HEK293 (cell line): ENCODE measurements at regions not wholly inside any gene's neighbourhood (a gene's known extent, or its start where the extent isn't known, plus 50 kb on each side); places are given as distances from the start of the nearest gene placed in this dataset.

ENCODE experiments used
- CTCF ChIA-PET: fragments of 350-600 bp; formaldehyde crosslinking; extraction: SDS; loops from one replicate; lab custom pipeline; 2021; ENCODE audit warnings: antibody characterized with exemption; lab: Yijun Ruan, JAX
- POLR2A ChIA-PET: fragments of 300-600 bp; formaldehyde crosslinking; extraction: SDS; loops from one replicate; lab custom pipeline; 2020; ENCODE audit warnings: antibody characterized with exemption, inconsistent platforms; lab: Yijun Ruan, JAX
- H3K27ac ChIP-seq: fragments of 200-500 bp; sonication (Bioruptor generic); 2 replicates; pipeline ENCODE4 v1.5.1; 2014; ENCODE audit warnings: low read depth, low read length, control low read depth, inconsistent platforms; ENCODE audit errors: extremely low read depth
- H3K36me3 ChIP-seq, 2 experiments: fragments of 200-500 bp in 1 of 2; sonication (Bioruptor generic) in 1 of 2; 1 replicate in 1 of 2; 2 replicates in 1 of 2; pipeline ENCODE4 v1.5.1; 2014 to 2017; ENCODE audit warnings: inconsistent platforms in 2 of 2, low read length in 2 of 2; ENCODE audit not compliant: control insufficient read depth in 2 of 2, insufficient read depth in 1 of 2
- H3K4me1 ChIP-seq: fragments of 200-500 bp; sonication (Bioruptor generic); 2 replicates; pipeline ENCODE4 v1.5.1; 2014; ENCODE audit warnings: mild to moderate bottlenecking, low read length, inconsistent platforms; ENCODE audit not compliant: control insufficient read depth, insufficient read depth
- H3K4me3 ChIP-seq: 2 replicates; pipeline ENCODE4 v1.5.1; 2011; ENCODE audit warnings: low read depth, mild to moderate bottlenecking, control low read depth, low read length, moderate library complexity
- H3K9me3 ChIP-seq: fragments of 200-500 bp; sonication (Bioruptor generic); 2 replicates; pipeline ENCODE4 v1.5.1; 2014; ENCODE audit warnings: low read depth, low read length, inconsistent platforms; ENCODE audit not compliant: control insufficient read depth, insufficient read depth
- CTCF ChIP-seq: fragments of 450-650 bp; formaldehyde crosslinking; IDR thresholded peaks from 2 replicates; pipeline ENCODE4 v1.5.1; 2016; ENCODE audit warnings: missing biosample characterization, missing genetic modification characterization
- GLIS2 ChIP-seq: fragments of 450-650 bp; formaldehyde crosslinking; IDR thresholded peaks from 2 replicates; pipeline ENCODE4 v1.5.1; 2016; ENCODE audit warnings: missing biosample characterization, missing genetic modification characterization
- KLF1 ChIP-seq: fragments of 450-650 bp; formaldehyde crosslinking; IDR thresholded peaks from 2 replicates; pipeline ENCODE4 v1.5.1; 2016; ENCODE audit warnings: missing biosample characterization, missing genetic modification characterization
- MYNN ChIP-seq: fragments of 450-650 bp; formaldehyde crosslinking; IDR thresholded peaks from 2 replicates; pipeline ENCODE4 v1.5.1; 2016; ENCODE audit warnings: missing biosample characterization, missing genetic modification characterization, borderline replicate concordance
- SCRT2 ChIP-seq: fragments of 450-650 bp; formaldehyde crosslinking; IDR thresholded peaks from 2 replicates; pipeline ENCODE4 v1.5.1; 2016; ENCODE audit warnings: missing biosample characterization, missing genetic modification characterization
- SP7 ChIP-seq: fragments of 450-650 bp; formaldehyde crosslinking; IDR thresholded peaks from 2 replicates; pipeline ENCODE4 v1.5.1; 2016; ENCODE audit warnings: missing biosample characterization, missing genetic modification characterization
- TCF7L2 ChIP-seq: IDR thresholded peaks from 2 replicates; pipeline ENCODE4 v1.6.1; 2011; ENCODE audit warnings: low read depth, mild to moderate bottlenecking, inconsistent platforms, low read length, moderate library complexity, borderline replicate concordance
- ZBTB21 ChIP-seq: fragments of 450-650 bp; formaldehyde crosslinking; IDR thresholded peaks from 2 replicates; pipeline ENCODE4 v1.5.1; 2017; ENCODE audit warnings: missing biosample characterization, missing genetic modification characterization
- ZNF571 ChIP-seq: fragments of 450-650 bp; formaldehyde crosslinking; IDR thresholded peaks from 2 replicates; pipeline ENCODE4 v1.5.0; 2017; ENCODE audit warnings: missing biosample characterization, missing genetic modification characterization
- ZNF600 ChIP-seq: fragments of 450-650 bp; formaldehyde crosslinking; IDR thresholded peaks from 2 replicates; pipeline ENCODE4 v1.5.1; 2016; ENCODE audit warnings: missing biosample characterization, missing genetic modification characterization
- ZNF664 ChIP-seq: fragments of 450-650 bp; formaldehyde crosslinking; IDR thresholded peaks from 2 replicates; pipeline ENCODE4 v1.5.1; 2016; ENCODE audit warnings: missing biosample characterization, missing genetic modification characterization
- ZSCAN23 ChIP-seq: fragments of 450-650 bp; formaldehyde crosslinking; IDR thresholded peaks from 2 replicates; pipeline ENCODE4 v1.5.1; 2016; ENCODE audit warnings: missing biosample characterization, missing genetic modification characterization
- TF ChIP-seq, protein P1 (sequence below): fragments of 450-650 bp; formaldehyde crosslinking; IDR thresholded peaks from 2 replicates; pipeline ENCODE4 v1.5.1; 2017; ENCODE audit warnings: missing biosample characterization, missing genetic modification characterization
- TF ChIP-seq, protein P2 (sequence below): fragments of 450-650 bp; formaldehyde crosslinking; optimal IDR thresholded peaks from 2 replicates; pipeline ENCODE3; 2016; ENCODE audit warnings: missing biosample characterization, mild to moderate bottlenecking, missing genetic modification characterization
- TF ChIP-seq, protein P3 (sequence below): fragments of 450-650 bp; formaldehyde crosslinking; IDR thresholded peaks from 2 replicates; pipeline ENCODE4 v1.5.1; 2016; ENCODE audit warnings: missing biosample characterization, missing genetic modification characterization
- TF ChIP-seq, protein P4 (sequence below): fragments of 450-650 bp; formaldehyde crosslinking; IDR thresholded peaks from 2 replicates; pipeline ENCODE4 v1.5.1; 2016; ENCODE audit warnings: missing biosample characterization, missing genetic modification characterization

- TF ChIP-seq MYNN (tag by site-specific recombination), result no peak
These were observed 333.2 kb downstream of the SOX11 start (continued) for GRCh38 chr2:6025391-6025790.

DNA sequence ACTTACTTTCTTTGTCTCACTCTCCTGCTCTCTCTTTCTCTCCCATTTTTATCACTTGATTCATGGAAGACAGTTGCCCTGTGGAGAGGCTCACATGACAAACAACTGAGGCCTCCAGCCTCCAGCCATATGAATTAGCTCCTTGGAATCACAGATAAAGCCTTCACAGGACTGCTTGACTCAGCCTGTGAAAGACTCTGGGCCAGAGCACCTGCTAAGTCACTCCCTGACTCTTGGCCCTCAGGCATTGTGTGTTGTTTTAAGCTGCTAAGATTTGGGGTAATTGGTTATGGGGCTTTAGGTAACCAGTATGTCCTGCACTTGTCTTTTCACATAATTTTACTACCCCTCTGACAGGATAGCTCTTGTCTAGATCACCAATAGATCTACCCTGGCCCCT lies 334.9 kb downstream of the SOX11 start:
- Histone ChIP-seq H3K9me3 (no peaks in the 10 kb centered on the region), H3K4me3 (no peak overlapping the region), H3K4me1 (no peaks in the 10 kb centered on the region), H3K27ac (no peak overlapping the region), H3K36me3 (no peaks in the 10 kb centered on the region)
- CTCF ChIA-PET, result no interaction called here
- TF ChIP-seq ZBTB21 (tag by site-specific recombination), result no peak
- no peak for TF ChIP-seq TCF7L2
- no peak for TF ChIP-seq ZSCAN23 (tag by site-specific recombination)
- TF ChIP-seq SCRT2 (tag by site-specific recombination), result no peak
- TF ChIP-seq ZNF600 (tag by site-specific recombination), result no peak
- no peak for TF ChIP-seq ZNF664 (tag by site-specific recombination)
- TF ChIP-seq GLIS2, result no peak
- TF ChIP-seq, protein P1, sequence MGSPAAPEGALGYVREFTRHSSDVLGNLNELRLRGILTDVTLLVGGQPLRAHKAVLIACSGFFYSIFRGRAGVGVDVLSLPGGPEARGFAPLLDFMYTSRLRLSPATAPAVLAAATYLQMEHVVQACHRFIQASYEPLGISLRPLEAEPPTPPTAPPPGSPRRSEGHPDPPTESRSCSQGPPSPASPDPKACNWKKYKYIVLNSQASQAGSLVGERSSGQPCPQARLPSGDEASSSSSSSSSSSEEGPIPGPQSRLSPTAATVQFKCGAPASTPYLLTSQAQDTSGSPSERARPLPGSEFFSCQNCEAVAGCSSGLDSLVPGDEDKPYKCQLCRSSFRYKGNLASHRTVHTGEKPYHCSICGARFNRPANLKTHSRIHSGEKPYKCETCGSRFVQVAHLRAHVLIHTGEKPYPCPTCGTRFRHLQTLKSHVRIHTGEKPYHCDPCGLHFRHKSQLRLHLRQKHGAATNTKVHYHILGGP, result no peak
- TF ChIP-seq, protein P2, sequence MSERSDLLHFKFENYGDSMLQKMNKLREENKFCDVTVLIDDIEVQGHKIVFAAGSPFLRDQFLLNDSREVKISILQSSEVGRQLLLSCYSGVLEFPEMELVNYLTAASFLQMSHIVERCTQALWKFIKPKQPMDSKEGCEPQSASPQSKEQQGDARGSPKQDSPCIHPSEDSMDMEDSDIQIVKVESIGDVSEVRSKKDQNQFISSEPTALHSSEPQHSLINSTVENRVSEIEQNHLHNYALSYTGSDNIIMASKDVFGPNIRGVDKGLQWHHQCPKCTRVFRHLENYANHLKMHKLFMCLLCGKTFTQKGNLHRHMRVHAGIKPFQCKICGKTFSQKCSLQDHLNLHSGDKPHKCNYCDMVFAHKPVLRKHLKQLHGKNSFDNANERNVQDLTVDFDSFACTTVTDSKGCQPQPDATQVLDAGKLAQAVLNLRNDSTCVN, result no peak
- no peak for TF ChIP-seq SP7 (tag by site-specific recombination)
- TF ChIP-seq, protein P3, sequence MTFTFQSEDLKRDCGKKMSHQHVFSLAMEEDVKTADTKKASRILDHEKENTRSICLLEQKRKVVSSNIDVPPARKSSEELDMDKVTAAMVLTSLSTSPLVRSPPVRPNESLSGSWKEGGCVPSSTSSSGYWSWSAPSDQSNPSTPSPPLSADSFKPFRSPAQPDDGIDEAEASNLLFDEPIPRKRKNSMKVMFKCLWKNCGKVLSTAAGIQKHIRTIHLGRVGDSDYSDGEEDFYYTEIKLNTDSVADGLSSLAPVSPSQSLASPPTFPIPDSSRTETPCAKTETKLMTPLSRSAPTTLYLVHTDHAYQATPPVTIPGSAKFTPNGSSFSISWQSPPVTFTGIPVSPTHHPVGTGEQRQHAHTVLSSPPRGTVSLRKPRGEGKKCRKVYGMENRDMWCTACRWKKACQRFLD (tag by site-specific recombination), result no peak
- no peak for TF ChIP-seq ZNF571 (tag by site-specific recombination)
- no peak for TF ChIP-seq KLF1 (tag by site-specific recombination)
- TF ChIP-seq, protein P4, sequence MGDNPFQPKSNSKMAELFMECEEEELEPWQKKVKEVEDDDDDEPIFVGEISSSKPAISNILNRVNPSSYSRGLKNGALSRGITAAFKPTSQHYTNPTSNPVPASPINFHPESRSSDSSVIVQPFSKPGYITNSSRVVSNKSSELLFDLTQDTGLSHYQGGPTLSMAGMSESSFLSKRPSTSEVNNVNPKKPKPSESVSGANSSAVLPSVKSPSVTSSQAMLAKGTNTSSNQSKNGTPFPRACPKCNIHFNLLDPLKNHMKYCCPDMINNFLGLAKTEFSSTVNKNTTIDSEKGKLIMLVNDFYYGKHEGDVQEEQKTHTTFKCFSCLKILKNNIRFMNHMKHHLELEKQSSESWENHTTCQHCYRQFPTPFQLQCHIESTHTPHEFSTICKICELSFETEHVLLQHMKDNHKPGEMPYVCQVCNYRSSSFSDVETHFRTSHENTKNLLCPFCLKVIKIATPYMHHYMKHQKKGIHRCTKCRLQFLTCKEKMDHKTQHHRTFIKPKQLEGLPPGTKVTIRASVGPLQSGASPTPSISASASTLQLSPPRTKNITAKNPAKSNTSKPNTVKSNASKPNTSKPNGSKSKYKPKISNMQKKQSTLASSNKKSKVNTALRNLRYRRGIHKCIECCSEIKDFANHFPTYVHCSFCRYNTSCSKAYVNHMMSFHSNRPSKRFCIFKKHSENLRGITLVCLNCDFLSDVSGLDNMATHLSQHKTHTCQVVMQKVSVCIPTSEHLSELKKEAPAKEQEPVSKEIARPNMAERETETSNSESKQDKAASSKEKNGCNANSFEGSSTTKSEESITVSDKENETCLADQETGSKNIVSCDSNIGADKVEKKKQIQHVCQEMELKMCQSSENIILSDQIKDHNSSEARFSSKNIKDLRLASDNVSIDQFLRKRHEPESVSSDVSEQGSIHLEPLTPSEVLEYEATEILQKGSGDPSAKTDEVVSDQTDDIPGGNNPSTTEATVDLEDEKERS (tag by site-specific recombination), result no peak
- TF ChIP-seq CTCF, result no peak
- POLR2A ChIA-PET, result no interaction called here
